DND-41 (cell line): ENCODE measurements at regions not wholly inside any gene's neighbourhood (a gene's known extent, or its start where the extent isn't known, plus 50 kb on each side); places are given as distances from the start of the nearest gene placed in this dataset.

ENCODE experiments used
- EZH2 ChIP-seq: IDR thresholded peaks from 3 replicates; pipeline ENCODE4 v1.6.1; 2012; ENCODE audit warnings: borderline replicate concordance, low read depth, mild to moderate bottlenecking, moderate library complexity, low read length, inconsistent platforms; ENCODE audit not compliant: severe bottlenecking
- TF ChIP-seq, protein P1 (sequence below): IDR thresholded peaks from 2 replicates; pipeline ENCODE4 v1.5.1; 2012; ENCODE audit warnings: borderline replicate concordance, low read length, moderate library complexity, mild to moderate bottlenecking; ENCODE audit not compliant: poor library complexity, severe bottlenecking; ENCODE audit errors: extremely low read depth

DNA sequence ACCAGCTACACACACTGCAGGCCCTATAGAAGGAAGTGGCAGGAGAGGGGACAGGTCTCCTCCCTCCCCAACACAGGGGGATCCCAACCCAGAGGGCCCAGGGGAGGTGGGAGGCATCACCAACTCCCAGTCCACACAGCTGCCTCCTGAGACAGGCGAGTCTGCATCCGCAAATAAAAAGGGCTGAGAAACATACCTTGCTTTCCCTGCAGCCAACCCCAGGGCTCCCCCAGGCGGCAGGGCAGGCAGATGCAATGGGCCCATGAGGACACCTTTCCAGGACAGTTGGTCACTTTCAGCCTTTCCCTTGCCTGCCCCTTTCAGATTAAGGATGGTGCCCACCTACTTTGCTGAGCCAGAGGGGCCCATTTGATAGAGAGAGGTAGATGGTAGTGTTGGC, 180.0 kb downstream of the BRD1 start:
- TF ChIP-seq, protein P1, sequence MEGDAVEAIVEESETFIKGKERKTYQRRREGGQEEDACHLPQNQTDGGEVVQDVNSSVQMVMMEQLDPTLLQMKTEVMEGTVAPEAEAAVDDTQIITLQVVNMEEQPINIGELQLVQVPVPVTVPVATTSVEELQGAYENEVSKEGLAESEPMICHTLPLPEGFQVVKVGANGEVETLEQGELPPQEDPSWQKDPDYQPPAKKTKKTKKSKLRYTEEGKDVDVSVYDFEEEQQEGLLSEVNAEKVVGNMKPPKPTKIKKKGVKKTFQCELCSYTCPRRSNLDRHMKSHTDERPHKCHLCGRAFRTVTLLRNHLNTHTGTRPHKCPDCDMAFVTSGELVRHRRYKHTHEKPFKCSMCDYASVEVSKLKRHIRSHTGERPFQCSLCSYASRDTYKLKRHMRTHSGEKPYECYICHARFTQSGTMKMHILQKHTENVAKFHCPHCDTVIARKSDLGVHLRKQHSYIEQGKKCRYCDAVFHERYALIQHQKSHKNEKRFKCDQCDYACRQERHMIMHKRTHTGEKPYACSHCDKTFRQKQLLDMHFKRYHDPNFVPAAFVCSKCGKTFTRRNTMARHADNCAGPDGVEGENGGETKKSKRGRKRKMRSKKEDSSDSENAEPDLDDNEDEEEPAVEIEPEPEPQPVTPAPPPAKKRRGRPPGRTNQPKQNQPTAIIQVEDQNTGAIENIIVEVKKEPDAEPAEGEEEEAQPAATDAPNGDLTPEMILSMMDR = no peak
- no peak for TF ChIP-seq EZH2
